Activated naive CD4-positive, alpha-beta T cell treated with anti-CD3 and anti-CD28 coated beads, Interleukin-2, amount 50 U/mL, for 16 hours (primary cell): ENCODE measurements at regions not wholly inside any gene's neighbourhood (a gene's known extent, or its start where the extent isn't known, plus 50 kb on each side); places are given as distances from the start of the nearest gene placed in this dataset.

ENCODE experiments used
- DNase-seq: peaks from one replicate; pipeline ENCODE4 v3.0.0-alpha.2; 2020

- no peak for DNase-seq
These were observed 1207.1 kb downstream of the PCDH17 start for GRCh38 chr13:58838615-58839014.

- no peak for DNase-seq
These were observed 1211.5 kb downstream of the PCDH17 start for GRCh38 chr13:58843071-58843470.

- no peak for DNase-seq
These were observed 1212.0 kb downstream of the PCDH17 start for GRCh38 chr13:58843567-58843966.

- DNase-seq, result no peak
These were observed 1218.6 kb downstream of the PCDH17 start for GRCh38 chr13:58850161-58850560.

- no peak for DNase-seq
These were observed 1220.5 kb downstream of the PCDH17 start for GRCh38 chr13:58852076-58852475.

GRCh38 chr13:58855283-58855682 lies 1223.7 kb downstream of the PCDH17 start:
- DNase-seq, result no peak

- DNase-seq, result no peak
These were observed 1227.4 kb downstream of the PCDH17 start for GRCh38 chr13:58858870-58859371.

- no peak for DNase-seq
These were observed 1233.7 kb downstream of the PCDH17 start for GRCh38 chr13:58865286-58865685.

- DNase-seq, result no peak
These were observed 1238.0 kb downstream of the PCDH17 start for GRCh38 chr13:58869566-58869965.

GRCh38 chr13:58876473-58876872 lies 1244.9 kb downstream of the PCDH17 start:
- DNase-seq, result no peak

- DNase-seq, result no peak
These were observed 1247.6 kb downstream of the PCDH17 start for GRCh38 chr13:58879114-58879513.

- no peak for DNase-seq
These were observed 1251.0 kb downstream of the PCDH17 start for GRCh38 chr13:58882516-58882915.

- no peak for DNase-seq
These were observed 1251.9 kb downstream of the PCDH17 start for GRCh38 chr13:58883405-58883804.

- DNase-seq, result no peak
These were observed 1253.0 kb downstream of the PCDH17 start for GRCh38 chr13:58884353-58885209.

GRCh38 chr13:58889474-58889873 lies 1257.9 kb downstream of the PCDH17 start:
- no peak for DNase-seq

GRCh38 chr13:58893396-58893795 lies 1261.9 kb downstream of the PCDH17 start:
- DNase-seq, result no peak

GRCh38 chr13:58906329-58907007 lies 1257.3 kb downstream of the DIAPH3 start:
- DNase-seq, result no peak

- no peak for DNase-seq
These were observed 1256.4 kb downstream of the DIAPH3 start for GRCh38 chr13:58907347-58907746.

GRCh38 chr13:58908019-58908679 lies 1255.6 kb downstream of the DIAPH3 start:
- no peak for DNase-seq

- no peak for DNase-seq
These were observed 1244.2 kb downstream of the DIAPH3 start for GRCh38 chr13:58919551-58919950.

- DNase-seq, result no peak
These were observed 1242.6 kb downstream of the DIAPH3 start for GRCh38 chr13:58921129-58921528.

- no peak for DNase-seq
These were observed 1236.9 kb downstream of the DIAPH3 start for GRCh38 chr13:58926858-58927257.

GRCh38 chr13:58933475-58933874 lies 1230.3 kb downstream of the DIAPH3 start:
- DNase-seq, result no peak

- no peak for DNase-seq
These were observed 1228.0 kb downstream of the DIAPH3 start for GRCh38 chr13:58935689-58936088.
